Hepatocyte (in vitro differentiated cells): ENCODE measurements at regions not wholly inside any gene's neighbourhood (a gene's known extent, or its start where the extent isn't known, plus 50 kb on each side); places are given as distances from the start of the nearest gene placed in this dataset.

ENCODE experiments used
- CTCF ChIP-seq: fragments of 200-600 bp; sonication (generic); IDR thresholded peaks from 2 replicates; pipeline ENCODE4 v1.5.1; 2016; ENCODE audit warnings: antibody characterized with exemption, mild to moderate bottlenecking; ENCODE audit not compliant: poor library complexity
- EZH2phosphoT487 ChIP-seq: fragments of 200-600 bp; sonication (generic); IDR thresholded peaks from one replicate; pipeline ENCODE4 v1.6.1; 2018; ENCODE audit warnings: antibody characterized with exemption, mild to moderate bottlenecking, low read depth, moderate library complexity; ENCODE audit not compliant: unreplicated experiment, severe bottlenecking

- TF ChIP-seq CTCF (no peak), EZH2phosphoT487 (no peak)
Observed at GRCh38 chr9:88303721-88304451, 84.4 kb upstream of the SPIN1 start.
